Omental fat pad (tissue), 3 donors: ENCODE measurements at regions not wholly inside any gene's neighbourhood (a gene's known extent, or its start where the extent isn't known, plus 50 kb on each side); places are given as distances from the start of the nearest gene placed in this dataset.

Source experiments
- ATAC-seq: fragments of 150-250 bp; one replicate; pipeline ENCODE4 v1.9.1; 2016; ENCODE audit warnings: mild to moderate bottlenecking, moderate library complexity; ENCODE audit not compliant: low FRiP score
- DNase-seq: peaks from one replicate; pipeline ENCODE4 v3.0.0-alpha.2; 2019; ENCODE audit warnings: low spot score
- CTCF ChIP-seq, 3 donors: fragments of 450-650 bp; IDR thresholded peaks; one replicate each; pipeline ENCODE4 v1.5.1; 2016 to 2017; ENCODE audit warnings: antibody characterized with exemption in 3 of 3, mild to moderate bottlenecking in 3 of 3, moderate library complexity in 2 of 3

DNA sequence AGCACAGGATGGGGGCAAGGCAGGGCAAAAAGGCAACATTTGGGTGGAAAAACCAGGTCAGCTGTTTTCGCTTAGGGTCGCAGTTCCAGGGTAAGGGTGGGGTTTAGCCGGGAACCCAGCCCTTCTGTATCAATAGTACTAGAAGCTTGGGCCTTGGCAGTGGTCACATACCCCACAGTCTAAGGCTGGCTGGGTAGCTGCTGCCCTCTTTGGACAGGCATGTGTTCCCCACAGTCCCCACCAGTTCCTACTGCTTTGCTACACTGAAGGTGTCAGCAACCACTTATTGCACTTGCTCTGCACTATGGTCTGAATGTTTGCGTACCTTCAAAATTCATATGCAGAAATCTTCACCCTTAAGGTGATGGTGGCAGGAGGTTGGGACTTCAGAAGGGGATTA lies 349.8 kb downstream of the LTN1 start:
- TF ChIP-seq CTCF (IDR thresholded peaks at IDR 0.05), result no peak
- no peak for DNase-seq
- no peak for ATAC-seq

DNA sequence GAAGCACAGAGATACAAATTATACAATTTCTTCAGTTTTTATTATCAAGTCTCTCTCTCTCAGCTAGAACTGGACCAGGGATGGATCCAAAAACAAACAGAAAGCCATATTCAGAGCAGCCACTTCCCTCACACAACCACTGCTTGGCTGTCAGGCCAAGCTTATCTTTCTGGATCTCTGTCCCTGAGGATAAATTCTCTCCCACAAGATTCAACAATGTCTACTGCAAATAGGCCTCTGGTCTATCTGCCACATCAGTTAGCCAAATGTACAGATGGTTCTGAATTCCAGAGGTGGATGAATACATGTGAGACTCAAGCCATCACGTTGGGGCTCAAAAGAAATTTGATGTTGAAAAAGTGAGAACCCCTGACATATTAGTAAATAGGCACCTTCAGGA lies 350.9 kb downstream of the LTN1 start:
- DNase-seq (no peak), ATAC-seq (no peak)
- TF ChIP-seq CTCF (IDR thresholded peaks at IDR 0.05), result no peak

GRCh38 chr21:28640326-28640725 lies 352.4 kb downstream of the LTN1 start:
- DNase-seq (no peak), ATAC-seq (no peak)
- no peak for TF ChIP-seq CTCF (IDR thresholded peaks at IDR 0.05)

DNA sequence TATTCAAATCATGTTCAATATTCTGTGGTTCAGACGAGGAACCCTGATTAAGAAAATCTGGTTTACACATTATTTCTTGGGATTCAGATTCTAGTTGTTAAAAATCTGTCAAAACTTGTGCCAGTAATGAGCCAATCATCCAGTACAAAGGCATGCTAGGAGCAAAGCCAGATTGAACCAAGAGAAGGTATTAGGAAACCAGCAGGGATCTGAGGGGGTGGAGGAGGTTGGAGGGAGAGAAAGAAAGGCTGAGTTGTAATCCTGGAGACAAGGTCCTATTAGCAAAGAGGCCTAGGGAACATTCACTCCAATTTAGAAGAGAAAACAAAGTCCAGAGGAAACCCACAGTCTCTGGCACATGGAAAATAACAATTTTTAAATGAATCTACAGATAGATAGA lies 352.9 kb downstream of the LTN1 start:
- ATAC-seq (no peak), DNase-seq (no peak)
- TF ChIP-seq CTCF (IDR thresholded peaks at IDR 0.05), result no peak

DNA sequence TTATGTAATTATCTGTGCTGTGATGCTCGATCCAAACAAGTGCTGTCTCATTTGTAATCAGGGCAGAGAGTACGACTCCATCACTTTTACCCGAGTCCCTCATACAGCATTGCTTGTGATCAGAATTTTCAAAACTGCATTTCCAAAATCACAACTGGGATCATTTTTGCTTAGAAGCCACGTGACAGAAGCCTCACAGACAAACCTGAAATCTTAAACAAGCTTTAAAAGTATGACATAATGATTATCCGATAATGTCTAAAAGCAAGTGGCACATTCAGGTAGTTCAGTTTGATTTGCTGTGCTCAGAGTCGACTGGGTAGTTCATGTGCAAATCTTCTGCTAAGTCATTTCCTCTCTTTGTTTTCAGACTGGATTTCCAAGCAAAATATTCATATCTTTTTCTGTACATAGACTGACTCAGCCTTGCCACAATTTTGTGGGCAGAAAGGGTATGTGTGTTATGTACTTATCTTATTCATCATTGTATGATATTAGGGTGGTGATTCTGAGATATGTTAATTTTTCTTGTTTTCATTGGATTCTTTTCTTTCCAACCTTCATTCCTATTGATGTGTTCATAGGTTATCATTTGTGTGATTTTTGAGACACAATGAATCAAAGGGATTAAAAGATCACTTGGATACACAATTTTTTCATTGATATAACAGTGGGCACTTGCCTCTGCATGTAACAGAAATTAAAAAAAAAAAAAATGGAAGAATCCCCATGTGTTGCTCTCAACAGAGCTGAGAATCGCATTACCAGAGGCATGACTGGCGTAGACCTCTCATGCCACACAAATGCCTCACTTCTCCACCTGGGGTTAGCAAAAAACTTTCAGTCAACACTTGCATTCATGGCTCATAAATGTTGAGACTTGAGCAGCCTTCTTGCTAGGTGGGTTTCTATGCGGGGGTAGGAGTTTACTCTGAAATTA lies 355.7 kb downstream of the LTN1 start:
- no peak for DNase-seq
- ATAC-seq, result no peak
- no peak for TF ChIP-seq CTCF (IDR thresholded peaks at IDR 0.05)

DNA sequence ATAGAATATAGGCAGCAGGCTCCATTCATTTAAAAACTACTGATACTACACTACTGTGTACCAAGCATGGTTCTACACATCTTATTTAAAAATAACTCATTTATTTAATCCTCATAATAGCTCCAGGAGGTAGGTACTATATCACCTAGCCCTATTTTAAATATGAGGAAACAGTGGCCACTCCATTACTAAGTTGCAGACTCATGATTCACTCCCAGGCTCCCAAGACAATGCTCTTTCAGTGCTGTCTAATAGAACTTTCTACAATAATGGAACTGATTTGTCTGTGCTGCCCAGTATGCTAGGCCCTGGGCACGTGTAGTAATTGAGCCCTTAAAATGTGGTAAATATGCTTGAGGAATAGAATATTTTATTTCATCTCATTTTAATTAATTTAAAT lies 357.1 kb downstream of the LTN1 start:
- ATAC-seq (no peak), DNase-seq (no peak)

More for the DNA sequence above, 357.1 kb downstream of the LTN1 start:
- no peak for TF ChIP-seq CTCF (IDR thresholded peaks at IDR 0.05)
